Left colon (tissue), 2 donors: ENCODE measurements at regions not wholly inside any gene's neighbourhood (a gene's known extent, or its start where the extent isn't known, plus 50 kb on each side); places are given as distances from the start of the nearest gene placed in this dataset.
A peak's percentile ranks its signal among the peaks of the same experiment; 100 is the strongest.

ENCODE experiments used
- ATAC-seq: fragments of 200-7000 bp; cut with Tn5 transposase; one replicate; pipeline ENCODE4 v1.9.1; 2020; ENCODE audit warnings: mild to moderate bottlenecking, moderate library complexity
- DNase-seq, 2 donors: peaks; one replicate each; pipeline ENCODE4 v3.0.0-alpha.2; 2020
- intact Hi-C, 2 donors: fragments of 100-400 bp; cut with DNase I in 1 of 2; cut with micrococcal nuclease in 1 of 2; formaldehyde crosslinking; loops; one replicate each; pipeline versions ENCODE4 v1.11.2 to v1.14.0; 2022; cut with DNase I, micrococcal nuclease
- donor health status: DM: no; HTN: no; CAD: no.
- donor health status: DM: yes; HTN: yes; CAD: no.

DNA sequence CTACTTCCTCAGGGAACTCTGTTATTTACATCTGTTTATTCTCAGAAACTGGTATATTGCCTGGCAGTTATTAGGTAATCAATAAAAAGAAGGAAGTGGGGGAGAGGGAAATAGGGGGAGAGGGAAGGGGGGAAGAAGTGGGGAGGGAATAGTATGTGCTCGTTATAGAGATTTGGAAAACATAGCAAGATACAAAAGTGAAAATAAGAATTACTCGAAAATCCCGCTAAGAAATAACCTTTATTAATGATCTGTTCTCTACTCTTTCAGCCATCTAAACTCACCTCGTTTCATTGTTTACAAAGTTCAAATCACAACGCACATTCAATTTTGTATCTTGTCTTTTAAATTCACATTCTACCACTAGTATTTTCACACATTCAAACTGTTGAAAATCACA, 63.0 kb upstream of the CDCA7L start:
- intact Hi-C loops = no loop called here
- no peak for ATAC-seq

DNA sequence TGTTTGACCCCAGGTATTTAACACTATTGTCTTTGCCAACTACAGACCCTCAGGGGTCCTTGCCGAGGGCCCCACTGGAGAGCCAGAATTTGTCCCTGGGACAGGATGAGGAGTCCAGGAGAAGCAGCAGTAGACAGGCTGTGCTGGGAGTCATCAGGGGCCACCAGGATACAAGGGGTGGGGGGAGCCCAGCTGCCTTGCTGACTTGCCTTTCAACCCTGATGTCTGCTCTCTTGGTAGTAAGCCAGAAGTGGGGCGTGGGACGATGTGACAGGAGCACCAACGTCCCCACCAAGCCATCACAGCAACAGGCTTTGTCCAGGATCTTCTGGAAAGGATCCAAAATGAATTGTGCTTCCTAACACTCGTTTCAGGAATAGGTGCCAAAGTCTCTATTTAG, 62.4 kb upstream of the CDCA7L start:
- no peak for ATAC-seq
- no peak for DNase-seq
- intact Hi-C loops = no loop called here

More for the DNA sequence above, 63.0 kb upstream of the CDCA7L start:
- DNase-seq = no peak

GRCh38 chr7:22005151-22005550, 59.5 kb upstream of the CDCA7L start:
- ATAC-seq (no peak), DNase-seq (no peak)
- intact Hi-C loops = no loop called here

- ATAC-seq (no peak), DNase-seq (no peak)
- intact Hi-C loops = no loop called here
Observed at GRCh38 chr7:22002726-22003125, 57.0 kb upstream of the CDCA7L start.

DNA sequence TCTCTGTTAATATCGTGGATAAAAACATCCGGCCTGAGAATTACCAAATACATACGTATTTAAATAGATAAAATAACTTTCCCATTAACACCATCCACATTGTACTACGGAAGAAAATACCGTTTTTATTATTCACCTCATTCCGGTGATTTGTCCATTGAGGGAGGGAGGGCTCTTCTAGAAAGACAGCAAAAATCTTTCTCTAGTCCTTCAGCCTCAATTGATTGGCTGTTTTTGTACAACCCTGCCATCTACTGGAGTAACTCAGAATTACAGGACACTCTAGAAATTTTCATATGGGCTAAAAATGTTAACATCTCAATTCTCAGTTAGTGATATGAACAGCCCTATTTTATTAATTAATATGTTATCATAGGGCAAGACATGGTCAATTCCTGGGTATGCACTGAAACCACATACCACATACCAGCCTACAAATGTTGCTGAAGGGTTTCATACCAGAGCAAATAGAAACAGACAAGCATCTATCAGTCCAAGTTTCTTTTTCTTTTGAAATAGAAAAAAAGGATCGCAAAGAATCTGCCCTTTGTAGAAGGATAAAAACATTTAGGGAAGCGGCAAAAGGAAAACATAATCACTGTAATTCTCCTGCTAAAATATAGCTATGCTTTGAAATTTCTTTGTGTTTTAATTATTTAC, 55.8 kb upstream of the CDCA7L start:
- ATAC-seq (peak; percentile 45), DNase-seq (no peak)
- intact Hi-C loops = no loop called here

GRCh38 chr7:21999896-22000295, 54.2 kb upstream of the CDCA7L start:
- intact Hi-C loops = no loop called here
- DNase-seq = no peak
- no peak for ATAC-seq

- no peak for ATAC-seq
- no peak for DNase-seq
- intact Hi-C loops = no loop called here
Observed at GRCh38 chr7:21996641-21997040, 50.9 kb upstream of the CDCA7L start.
